ENCODE measurements at regions not wholly inside any gene's neighbourhood (a gene's known extent, or its start where the extent isn't known, plus 50 kb on each side); places are given as distances from the start of the nearest gene placed in this dataset.

DNA sequence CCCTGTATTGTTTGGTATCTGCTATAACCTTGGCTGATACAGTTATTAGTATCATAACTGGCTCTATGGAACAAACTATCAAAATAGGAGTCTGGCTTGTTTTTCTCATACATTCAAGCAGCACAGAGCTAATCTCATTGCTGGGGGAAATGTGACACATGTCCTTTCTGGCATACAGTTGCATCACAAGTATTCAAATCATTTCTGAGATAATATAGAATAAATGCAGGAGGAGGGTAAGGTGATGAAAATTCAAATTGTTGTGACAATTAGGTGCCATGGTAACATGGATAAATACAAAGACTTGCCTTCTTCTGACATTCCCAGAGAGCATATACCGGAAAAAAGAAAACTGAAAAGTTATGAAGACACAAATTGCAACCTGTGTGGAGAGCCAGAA, 2706.8 kb downstream of the ARAP2 start:
- Histone ChIP-seq H3K9me3 (replicated peaks in 1 of 2; ENCODE audit: control insufficient read depth in 1 of 2, insufficient read depth in 1 of 2, low read length in 2 of 2) (no peaks in the 10 kb centered on the region), H3K27ac (ENCODE audit: low read depth in 1 of 2, low read length in 2 of 2) (no peak overlapping the region), H3K9ac (ENCODE audit: insufficient read depth, low read length, poor library complexity, severe bottlenecking) (no peak overlapping the region), H3K4me3 (replicated peaks in 1 of 3; ENCODE audit: low read depth in 2 of 3, low read length in 3 of 3) (no peak overlapping the region), H3K4me1 (ENCODE audit: control insufficient read depth in 1 of 2, insufficient read depth in 2 of 2, low read length in 2 of 2) (no peaks in the 10 kb centered on the region), H3K27me3 (ENCODE audit: control insufficient read depth in 2 of 2, insufficient read depth in 2 of 2, low read length in 2 of 2) (no peaks in the 10 kb centered on the region), H2AFZ (ENCODE audit: insufficient read depth, low read depth, low read length, poor library complexity, severe bottlenecking) (no peak overlapping the region), H3K79me2 (ENCODE audit: insufficient read depth, low read length) (no peaks in the 10 kb centered on the region), H4K20me1 (ENCODE audit: insufficient read depth, low read length) (no peaks in the 10 kb centered on the region), H3K4me2 (replicated peaks; ENCODE audit: extremely low read depth, low read length, poor library complexity, severe bottlenecking) (no peak overlapping the region), H3K36me3 (replicated peaks in 1 of 2; ENCODE audit: control insufficient read depth in 1 of 2, insufficient read depth in 2 of 2, low read length in 2 of 2) (no peaks in the 10 kb centered on the region)
- intact Hi-C loops (cut with micrococcal nuclease): no loop called here
- H3K27ac Mint-ChIP-seq: no peak overlapping the region
- WGBS (ENCODE audit: insufficient coverage): no CpG with 5 or more reads among the region's 1 CpG
- H3K27me3 Mint-ChIP-seq (ENCODE audit: low read depth in 3 of 3): no peaks in the 10 kb centered on the region
- H3K36me3 Mint-ChIP-seq: no peaks in the 10 kb centered on the region
- no peaks in the 10 kb centered on the region for H3K4me1 Mint-ChIP-seq
- TF ChIP-seq, protein P1, sequence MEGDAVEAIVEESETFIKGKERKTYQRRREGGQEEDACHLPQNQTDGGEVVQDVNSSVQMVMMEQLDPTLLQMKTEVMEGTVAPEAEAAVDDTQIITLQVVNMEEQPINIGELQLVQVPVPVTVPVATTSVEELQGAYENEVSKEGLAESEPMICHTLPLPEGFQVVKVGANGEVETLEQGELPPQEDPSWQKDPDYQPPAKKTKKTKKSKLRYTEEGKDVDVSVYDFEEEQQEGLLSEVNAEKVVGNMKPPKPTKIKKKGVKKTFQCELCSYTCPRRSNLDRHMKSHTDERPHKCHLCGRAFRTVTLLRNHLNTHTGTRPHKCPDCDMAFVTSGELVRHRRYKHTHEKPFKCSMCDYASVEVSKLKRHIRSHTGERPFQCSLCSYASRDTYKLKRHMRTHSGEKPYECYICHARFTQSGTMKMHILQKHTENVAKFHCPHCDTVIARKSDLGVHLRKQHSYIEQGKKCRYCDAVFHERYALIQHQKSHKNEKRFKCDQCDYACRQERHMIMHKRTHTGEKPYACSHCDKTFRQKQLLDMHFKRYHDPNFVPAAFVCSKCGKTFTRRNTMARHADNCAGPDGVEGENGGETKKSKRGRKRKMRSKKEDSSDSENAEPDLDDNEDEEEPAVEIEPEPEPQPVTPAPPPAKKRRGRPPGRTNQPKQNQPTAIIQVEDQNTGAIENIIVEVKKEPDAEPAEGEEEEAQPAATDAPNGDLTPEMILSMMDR (IDR thresholded peaks at IDR 0.05): no peak
- peaks cover 0 to 1% (median 0%) of the 10 kb centered on the region in 7 donors for H3K9me3 Mint-ChIP-seq
- DNase-seq: no peak
- no peak overlapping the region for H3K4me3 Mint-ChIP-seq

DNA sequence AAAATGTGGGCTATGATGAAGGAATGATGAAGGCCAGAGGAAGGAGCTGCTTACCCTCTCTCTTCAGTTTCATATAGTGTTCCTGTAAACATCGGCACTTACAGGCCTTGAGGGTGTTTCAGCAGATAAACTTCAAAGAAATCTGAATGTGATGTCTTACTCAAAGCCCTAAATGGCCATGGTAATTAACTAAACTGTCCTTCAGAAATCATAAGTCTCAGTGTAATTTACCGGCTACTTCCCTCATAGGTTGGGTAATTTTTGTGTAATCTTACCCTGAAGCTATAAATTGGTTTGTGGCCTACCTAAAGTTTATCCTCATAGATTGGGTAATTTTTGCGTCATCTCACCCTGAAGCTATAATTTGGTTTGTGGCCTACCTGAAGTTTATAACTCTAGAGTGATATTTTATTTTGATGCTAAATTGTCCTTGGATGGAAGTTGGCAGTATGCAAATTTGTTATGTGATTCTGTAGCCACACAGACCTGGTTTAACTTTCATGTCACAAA, 2700.3 kb downstream of the ARAP2 start:
- no peaks in the 10 kb centered on the region for H3K27me3 ChIP-seq (ENCODE audit: control insufficient read depth in 2 of 2, insufficient read depth in 2 of 2, low read length in 2 of 2)
- no peaks in the 10 kb centered on the region for H3K36me3 Mint-ChIP-seq
- H3K9me3 Mint-ChIP-seq: peaks cover 0 to 4% (median 0%) of the 10 kb centered on the region in 7 donors
- no peak overlapping the region for H3K27ac ChIP-seq (ENCODE audit: low read depth in 1 of 2, low read length in 2 of 2)
- no peak overlapping the region for H3K9ac ChIP-seq (ENCODE audit: insufficient read depth, low read length, poor library complexity, severe bottlenecking)
- no peaks in the 10 kb centered on the region for H4K20me1 ChIP-seq (ENCODE audit: insufficient read depth, low read length)
- no peaks in the 10 kb centered on the region for H3K36me3 ChIP-seq (replicated peaks in 1 of 2; ENCODE audit: control insufficient read depth in 1 of 2, insufficient read depth in 2 of 2, low read length in 2 of 2)
- intact Hi-C loops (cut with micrococcal nuclease): no loop called here
- DNase-seq: no peak
- peaks cover 3 to 4% of the 10 kb centered on the region in 2 donors for H3K9me3 ChIP-seq (replicated peaks in 1 of 2; ENCODE audit: control insufficient read depth in 1 of 2, insufficient read depth in 1 of 2, low read length in 2 of 2)
- TF ChIP-seq, protein P1 (IDR thresholded peaks at IDR 0.05): no peak
- no peak overlapping the region for H3K4me2 ChIP-seq (replicated peaks; ENCODE audit: extremely low read depth, low read length, poor library complexity, severe bottlenecking)
- no peaks in the 10 kb centered on the region for H3K27me3 Mint-ChIP-seq (ENCODE audit: low read depth in 3 of 3)
- no peak overlapping the region for H3K4me3 ChIP-seq (replicated peaks in 1 of 3; ENCODE audit: low read depth in 2 of 3, low read length in 3 of 3)
- no peaks in the 10 kb centered on the region for H3K79me2 ChIP-seq (ENCODE audit: insufficient read depth, low read length)
- no peak overlapping the region for H2AFZ ChIP-seq (ENCODE audit: insufficient read depth, low read depth, low read length, poor library complexity, severe bottlenecking)
- no peaks in the 10 kb centered on the region for H3K4me1 Mint-ChIP-seq
- no peak overlapping the region for H3K27ac Mint-ChIP-seq
- no peaks in the 10 kb centered on the region for H3K4me1 ChIP-seq (ENCODE audit: control insufficient read depth in 1 of 2, insufficient read depth in 2 of 2, low read length in 2 of 2)
- no peak overlapping the region for H3K4me3 Mint-ChIP-seq
- no CpG with 5 or more reads among the region's 3 CpGs for WGBS (ENCODE audit: insufficient coverage)
